ENCODE measurements at regions not wholly inside any gene's neighbourhood (a gene's known extent, or its start where the extent isn't known, plus 50 kb on each side); places are given as distances from the start of the nearest gene placed in this dataset.

DNA sequence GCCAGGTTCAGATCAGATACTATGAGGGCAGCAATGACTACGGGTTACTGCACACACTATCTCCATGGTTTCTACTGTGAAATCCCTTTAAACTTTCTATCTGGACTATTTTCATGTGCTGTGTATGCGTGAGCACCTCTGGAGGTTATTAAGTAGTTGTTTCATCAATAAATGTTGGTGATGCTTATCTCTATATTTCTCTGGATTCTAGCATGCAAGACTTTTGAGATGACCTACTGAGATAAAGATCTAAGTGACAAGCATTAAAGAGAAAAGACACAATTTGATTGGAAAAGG is 194.0 kb downstream of the NRIP1 start:
- TF ChIP-seq, protein P1, sequence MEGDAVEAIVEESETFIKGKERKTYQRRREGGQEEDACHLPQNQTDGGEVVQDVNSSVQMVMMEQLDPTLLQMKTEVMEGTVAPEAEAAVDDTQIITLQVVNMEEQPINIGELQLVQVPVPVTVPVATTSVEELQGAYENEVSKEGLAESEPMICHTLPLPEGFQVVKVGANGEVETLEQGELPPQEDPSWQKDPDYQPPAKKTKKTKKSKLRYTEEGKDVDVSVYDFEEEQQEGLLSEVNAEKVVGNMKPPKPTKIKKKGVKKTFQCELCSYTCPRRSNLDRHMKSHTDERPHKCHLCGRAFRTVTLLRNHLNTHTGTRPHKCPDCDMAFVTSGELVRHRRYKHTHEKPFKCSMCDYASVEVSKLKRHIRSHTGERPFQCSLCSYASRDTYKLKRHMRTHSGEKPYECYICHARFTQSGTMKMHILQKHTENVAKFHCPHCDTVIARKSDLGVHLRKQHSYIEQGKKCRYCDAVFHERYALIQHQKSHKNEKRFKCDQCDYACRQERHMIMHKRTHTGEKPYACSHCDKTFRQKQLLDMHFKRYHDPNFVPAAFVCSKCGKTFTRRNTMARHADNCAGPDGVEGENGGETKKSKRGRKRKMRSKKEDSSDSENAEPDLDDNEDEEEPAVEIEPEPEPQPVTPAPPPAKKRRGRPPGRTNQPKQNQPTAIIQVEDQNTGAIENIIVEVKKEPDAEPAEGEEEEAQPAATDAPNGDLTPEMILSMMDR (IDR thresholded peaks at IDR 0.05) = no peak
- TF ChIP-seq POLR2A (IDR thresholded peaks at IDR 0.05) = no peak
